SK-N-SH treated with all-trans-retinoic acid at 6 μM for 48 hours (cell line): ENCODE measurements at regions not wholly inside any gene's neighbourhood (a gene's known extent, or its start where the extent isn't known, plus 50 kb on each side); places are given as distances from the start of the nearest gene placed in this dataset.

Source experiments
- ATAC-seq: fragments of 200-7000 bp; cut with Tn5 transposase; 3 replicates; pipeline ENCODE4 v1.9.1; 2020; ENCODE audit warnings: mild to moderate bottlenecking, moderate library complexity
- ARNTL ChIP-seq: fragments of 450-650 bp; formaldehyde crosslinking; IDR thresholded peaks from 2 replicates; pipeline ENCODE4 v1.5.0; 2020; ENCODE audit warnings: low read depth, mild to moderate bottlenecking, moderate library complexity, borderline replicate concordance
- BACH2 ChIP-seq: fragments of 250-450 bp; sonication (Bioruptor Pico); IDR thresholded peaks from 2 replicates; pipeline ENCODE4 v1.9.0; 2021; ENCODE audit warnings: mild to moderate bottlenecking, borderline replicate concordance
- CSDC2 ChIP-seq: fragments of 250-450 bp; sonication (Bioruptor Pico); IDR thresholded peaks from 2 replicates; pipeline ENCODE4 v1.5.0; 2020; ENCODE audit warnings: mild to moderate bottlenecking, moderate library complexity
- ESRRG ChIP-seq: fragments of 250-450 bp; sonication (Bioruptor Pico); IDR thresholded peaks from 2 replicates; pipeline ENCODE4 v1.6.1; 2021; ENCODE audit warnings: mild to moderate bottlenecking
- GLIS3 ChIP-seq: fragments of 250-450 bp; sonication (Bioruptor Pico); IDR thresholded peaks from 2 replicates; pipeline ENCODE4 v1.5.0; 2020; ENCODE audit warnings: mild to moderate bottlenecking, moderate library complexity
- ISL1 ChIP-seq: fragments of 250-450 bp; sonication (Bioruptor Pico); IDR thresholded peaks from 2 replicates; pipeline ENCODE4 v2.1.2; 2022; ENCODE audit warnings: mild to moderate bottlenecking, moderate library complexity
- OSR1 ChIP-seq: fragments of 250-450 bp; sonication (Bioruptor Pico); IDR thresholded peaks from 2 replicates; pipeline ENCODE4 v1.8.0; 2022; ENCODE audit warnings: moderate library complexity, mild to moderate bottlenecking, inconsistent platforms
- PPARA ChIP-seq: fragments of 250-450 bp; sonication (Bioruptor Pico); IDR thresholded peaks from 2 replicates; pipeline ENCODE4 v1.5.0; 2020; ENCODE audit warnings: mild to moderate bottlenecking, borderline replicate concordance
- RARB ChIP-seq: fragments of 250-450 bp; sonication (Bioruptor Pico); IDR thresholded peaks from 2 replicates; pipeline ENCODE4 v1.8.0; 2021; ENCODE audit warnings: mild to moderate bottlenecking, moderate library complexity
- SNAI2 ChIP-seq: fragments of 250-450 bp; sonication (Bioruptor Pico); IDR thresholded peaks from 2 replicates; pipeline ENCODE4 v1.5.0; 2020; ENCODE audit warnings: mild to moderate bottlenecking, moderate library complexity
- TCF4 ChIP-seq: fragments of 250-450 bp; sonication (Bioruptor Pico); IDR thresholded peaks from 2 replicates; pipeline ENCODE4 v1.8.0; 2021; ENCODE audit warnings: mild to moderate bottlenecking, moderate library complexity, borderline replicate concordance
- TOX ChIP-seq: fragments of 250-450 bp; sonication (Bioruptor Pico); IDR thresholded peaks from 2 replicates; pipeline ENCODE4 v1.8.0; 2021; ENCODE audit warnings: mild to moderate bottlenecking, moderate library complexity, borderline replicate concordance
- ZC3H10 ChIP-seq: fragments of 250-450 bp; sonication (Bioruptor Pico); IDR thresholded peaks from 2 replicates; pipeline ENCODE4 v1.5.1; 2021; ENCODE audit warnings: mild to moderate bottlenecking, moderate library complexity
- ZFP3 ChIP-seq: fragments of 250-450 bp; sonication (Bioruptor Pico); IDR thresholded peaks from 2 replicates; pipeline ENCODE4 v1.5.0; 2020; ENCODE audit warnings: mild to moderate bottlenecking, moderate library complexity
- ZFP30 ChIP-seq: fragments of 450-650 bp; formaldehyde crosslinking; IDR thresholded peaks from 2 replicates; pipeline ENCODE4 v1.5.0; 2022; ENCODE audit warnings: mild to moderate bottlenecking, moderate library complexity
- ZNF565 ChIP-seq: fragments of 450-650 bp; formaldehyde crosslinking; conservative IDR thresholded peaks from 2 replicates; pipeline ENCODE4 v1.5.0; 2020; ENCODE audit warnings: low read depth, mild to moderate bottlenecking, moderate library complexity
- ZNF70 ChIP-seq: fragments of 450-650 bp; formaldehyde crosslinking; IDR thresholded peaks from 2 replicates; pipeline ENCODE4 v1.5.0; 2020; ENCODE audit warnings: mild to moderate bottlenecking, moderate library complexity
- ZNF8 ChIP-seq: fragments of 450-650 bp; formaldehyde crosslinking; IDR thresholded peaks from 2 replicates; pipeline ENCODE4 v1.5.0; 2020; ENCODE audit warnings: mild to moderate bottlenecking, moderate library complexity
- TF ChIP-seq, protein P1 (sequence below): fragments of 250-450 bp; sonication (Bioruptor Pico); IDR thresholded peaks from 2 replicates; pipeline ENCODE4 v1.8.0; 2021; ENCODE audit warnings: low read depth, mild to moderate bottlenecking, moderate library complexity, borderline replicate concordance
- TF ChIP-seq, protein P2 (sequence below): fragments of 250-450 bp; sonication (Bioruptor Pico); IDR thresholded peaks from 2 replicates; pipeline ENCODE4 v1.5.1; 2020; ENCODE audit warnings: low read depth, mild to moderate bottlenecking, moderate library complexity
- TF ChIP-seq, protein P3 (sequence below): fragments of 250-450 bp; sonication (Bioruptor Pico); IDR thresholded peaks from 2 replicates; pipeline ENCODE4 v1.5.0; 2020; ENCODE audit warnings: mild to moderate bottlenecking, moderate library complexity
- TF ChIP-seq, protein P4 (sequence below): fragments of 250-450 bp; sonication (Bioruptor Pico); IDR thresholded peaks from 2 replicates; pipeline ENCODE4 v1.5.1; 2021; ENCODE audit warnings: mild to moderate bottlenecking, moderate library complexity
- TF ChIP-seq, protein P5 (sequence below): fragments of 250-450 bp; sonication (Bioruptor Pico); IDR thresholded peaks from 2 replicates; pipeline ENCODE4 v1.8.0; 2020; ENCODE audit warnings: mild to moderate bottlenecking, moderate library complexity, borderline replicate concordance

DNA sequence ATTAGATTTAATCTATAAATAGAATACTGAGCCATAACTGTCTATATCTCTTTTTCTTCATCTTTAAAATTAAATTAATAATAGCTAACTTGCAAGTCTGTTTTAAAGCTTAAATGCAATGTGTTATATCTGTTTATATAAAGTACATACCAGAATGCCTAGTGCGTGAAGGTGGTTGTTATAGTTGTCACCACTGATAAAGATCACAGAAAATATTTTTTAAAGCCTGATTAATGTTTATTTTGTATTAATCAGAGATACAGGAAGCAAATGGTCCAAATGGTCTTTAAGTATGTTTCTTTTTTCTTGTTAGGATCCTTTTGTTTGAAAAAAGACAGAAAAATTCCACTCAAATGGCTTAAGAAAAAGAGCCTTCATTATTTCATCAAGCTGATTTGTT, 560.6 kb downstream of the CPS1 start:
- ATAC-seq, result no peak
- TF ChIP-seq BACH2 (CRISPR knock-in tag), result no peak
- TF ChIP-seq ZNF565, result no peak
- no peak for TF ChIP-seq ISL1 (CRISPR knock-in tag)
- TF ChIP-seq SNAI2 (CRISPR knock-in tag), result no peak
- TF ChIP-seq TOX, result no peak
- no peak for TF ChIP-seq ZNF70 (CRISPR knock-in tag)
- TF ChIP-seq, protein P1, sequence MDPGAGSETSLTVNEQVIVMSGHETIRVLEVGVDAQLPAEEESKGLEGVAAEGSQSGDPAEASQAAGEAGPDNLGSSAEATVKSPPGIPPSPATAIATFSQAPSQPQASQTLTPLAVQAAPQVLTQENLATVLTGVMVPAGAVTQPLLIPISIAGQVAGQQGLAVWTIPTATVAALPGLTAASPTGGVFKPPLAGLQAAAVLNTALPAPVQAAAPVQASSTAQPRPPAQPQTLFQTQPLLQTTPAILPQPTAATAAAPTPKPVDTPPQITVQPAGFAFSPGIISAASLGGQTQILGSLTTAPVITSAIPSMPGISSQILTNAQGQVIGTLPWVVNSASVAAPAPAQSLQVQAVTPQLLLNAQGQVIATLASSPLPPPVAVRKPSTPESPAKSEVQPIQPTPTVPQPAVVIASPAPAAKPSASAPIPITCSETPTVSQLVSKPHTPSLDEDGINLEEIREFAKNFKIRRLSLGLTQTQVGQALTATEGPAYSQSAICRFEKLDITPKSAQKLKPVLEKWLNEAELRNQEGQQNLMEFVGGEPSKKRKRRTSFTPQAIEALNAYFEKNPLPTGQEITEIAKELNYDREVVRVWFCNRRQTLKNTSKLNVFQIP (CRISPR knock-in tag), result no peak
- TF ChIP-seq, protein P2, sequence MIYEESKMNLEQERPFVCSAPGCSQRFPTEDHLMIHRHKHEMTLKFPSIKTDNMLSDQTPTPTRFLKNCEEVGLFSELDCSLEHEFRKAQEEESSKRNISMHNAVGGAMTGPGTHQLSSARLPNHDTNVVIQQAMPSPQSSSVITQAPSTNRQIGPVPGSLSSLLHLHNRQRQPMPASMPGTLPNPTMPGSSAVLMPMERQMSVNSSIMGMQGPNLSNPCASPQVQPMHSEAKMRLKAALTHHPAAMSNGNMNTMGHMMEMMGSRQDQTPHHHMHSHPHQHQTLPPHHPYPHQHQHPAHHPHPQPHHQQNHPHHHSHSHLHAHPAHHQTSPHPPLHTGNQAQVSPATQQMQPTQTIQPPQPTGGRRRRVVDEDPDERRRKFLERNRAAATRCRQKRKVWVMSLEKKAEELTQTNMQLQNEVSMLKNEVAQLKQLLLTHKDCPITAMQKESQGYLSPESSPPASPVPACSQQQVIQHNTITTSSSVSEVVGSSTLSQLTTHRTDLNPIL (CRISPR knock-in tag), result no peak
- TF ChIP-seq, protein P3, sequence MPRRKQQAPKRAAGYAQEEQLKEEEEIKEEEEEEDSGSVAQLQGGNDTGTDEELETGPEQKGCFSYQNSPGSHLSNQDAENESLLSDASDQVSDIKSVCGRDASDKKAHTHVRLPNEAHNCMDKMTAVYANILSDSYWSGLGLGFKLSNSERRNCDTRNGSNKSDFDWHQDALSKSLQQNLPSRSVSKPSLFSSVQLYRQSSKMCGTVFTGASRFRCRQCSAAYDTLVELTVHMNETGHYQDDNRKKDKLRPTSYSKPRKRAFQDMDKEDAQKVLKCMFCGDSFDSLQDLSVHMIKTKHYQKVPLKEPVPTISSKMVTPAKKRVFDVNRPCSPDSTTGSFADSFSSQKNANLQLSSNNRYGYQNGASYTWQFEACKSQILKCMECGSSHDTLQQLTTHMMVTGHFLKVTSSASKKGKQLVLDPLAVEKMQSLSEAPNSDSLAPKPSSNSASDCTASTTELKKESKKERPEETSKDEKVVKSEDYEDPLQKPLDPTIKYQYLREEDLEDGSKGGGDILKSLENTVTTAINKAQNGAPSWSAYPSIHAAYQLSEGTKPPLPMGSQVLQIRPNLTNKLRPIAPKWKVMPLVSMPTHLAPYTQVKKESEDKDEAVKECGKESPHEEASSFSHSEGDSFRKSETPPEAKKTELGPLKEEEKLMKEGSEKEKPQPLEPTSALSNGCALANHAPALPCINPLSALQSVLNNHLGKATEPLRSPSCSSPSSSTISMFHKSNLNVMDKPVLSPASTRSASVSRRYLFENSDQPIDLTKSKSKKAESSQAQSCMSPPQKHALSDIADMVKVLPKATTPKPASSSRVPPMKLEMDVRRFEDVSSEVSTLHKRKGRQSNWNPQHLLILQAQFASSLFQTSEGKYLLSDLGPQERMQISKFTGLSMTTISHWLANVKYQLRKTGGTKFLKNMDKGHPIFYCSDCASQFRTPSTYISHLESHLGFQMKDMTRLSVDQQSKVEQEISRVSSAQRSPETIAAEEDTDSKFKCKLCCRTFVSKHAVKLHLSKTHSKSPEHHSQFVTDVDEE (CRISPR knock-in tag), result no peak
- no peak for TF ChIP-seq PPARA (CRISPR knock-in tag)
- TF ChIP-seq TCF4, result no peak
- TF ChIP-seq CSDC2 (CRISPR knock-in tag), result no peak
- no peak for TF ChIP-seq ZFP3 (CRISPR knock-in tag)
- no peak for TF ChIP-seq ZC3H10 (CRISPR knock-in tag)
- no peak for TF ChIP-seq ARNTL
- TF ChIP-seq ZFP30 (CRISPR knock-in tag), result no peak
- no peak for TF ChIP-seq ZNF8 (CRISPR knock-in tag)
- no peak for TF ChIP-seq ESRRG (CRISPR knock-in tag)
- TF ChIP-seq, protein P4, sequence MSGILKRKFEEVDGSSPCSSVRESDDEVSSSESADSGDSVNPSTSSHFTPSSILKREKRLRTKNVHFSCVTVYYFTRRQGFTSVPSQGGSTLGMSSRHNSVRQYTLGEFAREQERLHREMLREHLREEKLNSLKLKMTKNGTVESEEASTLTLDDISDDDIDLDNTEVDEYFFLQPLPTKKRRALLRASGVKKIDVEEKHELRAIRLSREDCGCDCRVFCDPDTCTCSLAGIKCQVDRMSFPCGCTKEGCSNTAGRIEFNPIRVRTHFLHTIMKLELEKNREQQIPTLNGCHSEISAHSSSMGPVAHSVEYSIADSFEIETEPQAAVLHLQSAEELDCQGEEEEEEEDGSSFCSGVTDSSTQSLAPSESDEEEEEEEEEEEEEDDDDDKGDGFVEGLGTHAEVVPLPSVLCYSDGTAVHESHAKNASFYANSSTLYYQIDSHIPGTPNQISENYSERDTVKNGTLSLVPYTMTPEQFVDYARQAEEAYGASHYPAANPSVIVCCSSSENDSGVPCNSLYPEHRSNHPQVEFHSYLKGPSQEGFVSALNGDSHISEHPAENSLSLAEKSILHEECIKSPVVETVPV (CRISPR knock-in tag), result no peak

DNA sequence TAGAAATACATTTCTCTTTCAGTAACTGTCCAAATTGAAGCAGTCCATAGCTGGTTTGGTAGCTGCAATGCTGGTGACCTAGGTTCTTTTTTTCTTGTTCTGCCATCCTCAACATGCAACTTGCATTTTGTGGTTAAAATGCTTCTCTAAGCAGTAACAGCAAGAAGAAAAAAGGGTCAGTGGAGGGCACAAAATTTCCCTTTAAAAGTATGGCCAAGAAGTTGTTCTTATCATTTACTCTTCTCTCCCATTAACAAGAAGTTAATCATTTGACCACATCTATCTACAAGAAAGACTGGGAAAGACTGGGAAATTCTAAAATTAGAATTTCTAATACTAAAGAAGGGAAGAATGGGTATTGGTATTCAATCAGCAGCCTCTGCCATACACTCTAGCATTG, 569.9 kb downstream of the CPS1 start:
- TF ChIP-seq ESRRG (CRISPR knock-in tag), result no peak
- TF ChIP-seq, protein P3 (CRISPR knock-in tag), result no peak
- TF ChIP-seq TCF4, result no peak
- TF ChIP-seq GLIS3 (CRISPR knock-in tag), result no peak
- no peak for ATAC-seq

DNA sequence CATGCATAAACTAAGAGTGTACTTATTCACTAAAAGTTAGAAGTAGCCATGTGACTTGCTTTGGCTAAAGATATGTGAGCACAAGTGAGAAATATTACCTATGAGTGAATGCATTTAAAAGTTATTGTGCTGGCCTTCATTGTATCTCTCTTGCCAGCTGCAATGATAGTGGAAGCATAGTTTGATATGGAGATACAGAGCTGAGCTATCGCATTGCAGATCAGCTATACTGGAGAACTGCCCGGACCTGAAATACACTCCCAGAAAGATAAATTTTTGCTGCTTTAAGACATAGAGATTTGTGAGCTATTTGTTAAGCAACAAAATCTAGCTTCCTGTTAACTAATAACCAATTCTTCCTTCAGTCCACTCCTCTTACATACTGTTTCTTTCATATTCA, 571.1 kb downstream of the CPS1 start:
- ATAC-seq, result no peak
- no peak for TF ChIP-seq OSR1
- TF ChIP-seq ESRRG (CRISPR knock-in tag), result no peak
- TF ChIP-seq TOX, result no peak
- TF ChIP-seq ZC3H10 (CRISPR knock-in tag), result no peak
- TF ChIP-seq ZNF565, result no peak
- TF ChIP-seq SNAI2 (CRISPR knock-in tag), result no peak
- TF ChIP-seq ZNF8 (CRISPR knock-in tag), result no peak
- no peak for TF ChIP-seq PPARA (CRISPR knock-in tag)
- TF ChIP-seq, protein P1 (CRISPR knock-in tag), result no peak
- no peak for TF ChIP-seq BACH2 (CRISPR knock-in tag)
- TF ChIP-seq, protein P4 (CRISPR knock-in tag), result no peak
- TF ChIP-seq RARB (CRISPR knock-in tag), result no peak
- no peak for TF ChIP-seq ARNTL
- TF ChIP-seq, protein P5, sequence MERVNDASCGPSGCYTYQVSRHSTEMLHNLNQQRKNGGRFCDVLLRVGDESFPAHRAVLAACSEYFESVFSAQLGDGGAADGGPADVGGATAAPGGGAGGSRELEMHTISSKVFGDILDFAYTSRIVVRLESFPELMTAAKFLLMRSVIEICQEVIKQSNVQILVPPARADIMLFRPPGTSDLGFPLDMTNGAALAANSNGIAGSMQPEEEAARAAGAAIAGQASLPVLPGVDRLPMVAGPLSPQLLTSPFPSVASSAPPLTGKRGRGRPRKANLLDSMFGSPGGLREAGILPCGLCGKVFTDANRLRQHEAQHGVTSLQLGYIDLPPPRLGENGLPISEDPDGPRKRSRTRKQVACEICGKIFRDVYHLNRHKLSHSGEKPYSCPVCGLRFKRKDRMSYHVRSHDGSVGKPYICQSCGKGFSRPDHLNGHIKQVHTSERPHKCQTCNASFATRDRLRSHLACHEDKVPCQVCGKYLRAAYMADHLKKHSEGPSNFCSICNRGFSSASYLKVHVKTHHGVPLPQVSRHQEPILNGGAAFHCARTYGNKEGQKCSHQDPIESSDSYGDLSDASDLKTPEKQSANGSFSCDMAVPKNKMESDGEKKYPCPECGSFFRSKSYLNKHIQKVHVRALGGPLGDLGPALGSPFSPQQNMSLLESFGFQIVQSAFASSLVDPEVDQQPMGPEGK (CRISPR knock-in tag), result no peak
- TF ChIP-seq ZNF70 (CRISPR knock-in tag), result no peak
